DND-41 (cell line): ENCODE measurements at regions not wholly inside any gene's neighbourhood (a gene's known extent, or its start where the extent isn't known, plus 50 kb on each side); places are given as distances from the start of the nearest gene placed in this dataset.

Experiments
- ATAC-seq: fragments of 200-7000 bp; cut with Tn5 transposase; 3 replicates; pipeline ENCODE4 v1.9.1; 2021; ENCODE audit warnings: low read depth; ENCODE audit not compliant: insufficient read depth
- DNase-seq: peaks from one replicate; pipeline ENCODE4 v3.0.0-alpha.2; 2020
- H2AFZ ChIP-seq: 2 replicates; pipeline ENCODE4 v1.6.0; 2012; ENCODE audit warnings: low read depth, low read length
- H3K27ac ChIP-seq: 2 replicates; pipeline ENCODE4 v1.5.1; 2012; ENCODE audit warnings: low read length, inconsistent platforms
- H3K27me3 ChIP-seq: fragments of 200-600 bp; sonication (generic); 2 replicates; pipeline ENCODE4 v1.6.0; 2012; ENCODE audit warnings: low read length, mild to moderate bottlenecking, inconsistent platforms; ENCODE audit not compliant: insufficient read depth, poor library complexity
- H3K36me3 ChIP-seq: 2 replicates; pipeline ENCODE4 v1.5.1; 2012; ENCODE audit warnings: low read length, inconsistent platforms; ENCODE audit not compliant: insufficient read depth
- H3K4me1 ChIP-seq: 2 replicates; pipeline ENCODE4 v1.5.1; 2012; ENCODE audit warnings: mild to moderate bottlenecking, low read length; ENCODE audit not compliant: insufficient read depth
- H3K4me2 ChIP-seq: 2 replicates; pipeline ENCODE4 v1.6.0; 2012; ENCODE audit warnings: mild to moderate bottlenecking, moderate library complexity, low read length, inconsistent platforms; ENCODE audit not compliant: insufficient read depth
- H3K4me3 ChIP-seq, 2 experiments: fragments of 200-600 bp in 1 of 2; shearing (Covaris generic) in 1 of 2; 2 replicates each; pipeline ENCODE4 v1.5.1; 2012 to 2016; ENCODE audit warnings: inconsistent platforms in 2 of 2, low read length in 2 of 2, mild to moderate bottlenecking in 2 of 2, low read depth in 1 of 2, moderate library complexity in 1 of 2
- H3K79me2 ChIP-seq: 2 replicates; pipeline ENCODE4 v1.6.0; 2012; ENCODE audit warnings: low read length, inconsistent platforms; ENCODE audit not compliant: insufficient read depth
- H3K9ac ChIP-seq: 2 replicates; pipeline ENCODE4 v1.6.0; 2012; ENCODE audit warnings: low read depth, mild to moderate bottlenecking, inconsistent platforms, low read length, moderate library complexity
- H3K9me3 ChIP-seq: 2 replicates; pipeline ENCODE4 v1.5.1; 2012; ENCODE audit warnings: low read length, moderate library complexity, mild to moderate bottlenecking, inconsistent platforms; ENCODE audit not compliant: insufficient read depth, severe bottlenecking
- H4K20me1 ChIP-seq: 2 replicates; pipeline ENCODE4 v1.6.0; 2012; ENCODE audit warnings: low read length; ENCODE audit not compliant: insufficient read depth
- CTCF ChIP-seq: IDR thresholded peaks from 2 replicates; pipeline ENCODE4 v1.5.1; 2012; ENCODE audit warnings: borderline replicate concordance, low read length, moderate library complexity, mild to moderate bottlenecking; ENCODE audit not compliant: poor library complexity, severe bottlenecking; ENCODE audit errors: extremely low read depth
- EZH2 ChIP-seq: IDR thresholded peaks from 3 replicates; pipeline ENCODE4 v1.6.1; 2012; ENCODE audit warnings: borderline replicate concordance, low read depth, mild to moderate bottlenecking, moderate library complexity, low read length, inconsistent platforms; ENCODE audit not compliant: severe bottlenecking

DNA sequence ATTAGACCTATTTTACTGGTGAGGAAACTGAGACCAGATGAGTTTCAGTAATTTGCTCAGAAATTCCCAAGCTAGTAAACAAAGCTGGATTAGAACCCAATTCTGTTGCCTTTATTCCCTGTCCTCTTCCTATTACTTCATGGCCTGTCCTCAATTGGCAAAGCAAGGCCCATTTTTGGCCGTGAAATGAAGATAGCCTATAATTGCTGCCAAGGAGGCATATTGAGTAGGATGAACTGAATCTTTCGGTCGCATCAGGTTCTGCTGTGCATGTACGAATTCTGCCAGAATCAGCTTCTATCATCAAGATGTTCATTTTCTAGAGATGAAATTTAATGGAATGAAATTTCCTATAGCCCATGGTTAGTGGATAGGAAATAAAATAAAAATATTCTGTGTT is 1485.2 kb upstream of the PIK3C3 start:
- ATAC-seq (no peak), DNase-seq (no peak)
- Histone ChIP-seq H3K4me2 (no peak overlapping the region), H3K9me3 (no peaks in the 10 kb centered on the region), H3K36me3 (no peaks in the 10 kb centered on the region), H3K4me3 (no peak overlapping the region), H2AFZ (no peak overlapping the region), H3K79me2 (no peaks in the 10 kb centered on the region), H3K4me1 (no peaks in the 10 kb centered on the region), H3K9ac (no peak overlapping the region), H3K27ac (no peak overlapping the region), H4K20me1 (no peaks in the 10 kb centered on the region), H3K27me3 (no peaks in the 10 kb centered on the region)
- TF ChIP-seq CTCF (no peak), EZH2 (no peak)

DNA sequence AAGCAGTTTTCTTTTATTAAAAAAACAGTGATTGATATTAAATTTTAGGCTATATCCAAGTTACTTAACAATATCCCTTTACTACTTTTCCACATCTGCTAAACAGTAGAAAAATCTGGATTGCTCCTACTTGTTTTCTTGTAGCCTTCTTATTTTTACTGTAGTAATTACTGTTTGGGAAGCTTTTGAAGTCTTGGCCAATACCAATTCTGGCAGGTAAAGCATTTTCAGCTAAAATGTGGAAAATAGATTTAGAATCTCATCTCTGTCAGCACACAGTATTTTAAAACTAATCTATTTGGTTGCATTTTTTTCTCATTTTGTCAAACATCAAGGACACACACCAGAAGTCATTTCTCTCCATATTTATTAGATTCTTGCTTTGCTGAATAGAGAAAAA is 1485.7 kb upstream of the PIK3C3 start:
- H3K4me2 ChIP-seq = no peak overlapping the region
- no peaks in the 10 kb centered on the region for H3K36me3 ChIP-seq
- H4K20me1 ChIP-seq = no peaks in the 10 kb centered on the region
- H3K79me2 ChIP-seq = no peaks in the 10 kb centered on the region
- DNase-seq (no peak), ATAC-seq (no peak)
- no peak overlapping the region for H3K9ac ChIP-seq
- no peaks in the 10 kb centered on the region for H3K9me3 ChIP-seq
- H3K27me3 ChIP-seq = no peaks in the 10 kb centered on the region
- H3K27ac ChIP-seq = no peak overlapping the region
- H3K4me1 ChIP-seq = no peaks in the 10 kb centered on the region
- H3K4me3 ChIP-seq = no peak overlapping the region
- TF ChIP-seq EZH2 = no peak
- TF ChIP-seq CTCF = no peak
- no peak overlapping the region for H2AFZ ChIP-seq

- H2AFZ ChIP-seq = no peak overlapping the region
- TF ChIP-seq CTCF (no peak), EZH2 (no peak)
- H3K27me3 ChIP-seq = no peaks in the 10 kb centered on the region
- H3K36me3 ChIP-seq = no peaks in the 10 kb centered on the region
- H3K9me3 ChIP-seq = no peaks in the 10 kb centered on the region
- H4K20me1 ChIP-seq = no peaks in the 10 kb centered on the region
- H3K4me3 ChIP-seq = no peak overlapping the region
- H3K27ac ChIP-seq = no peak overlapping the region
- ATAC-seq = no peak
- H3K4me2 ChIP-seq = no peak overlapping the region
- no peak for DNase-seq
- H3K4me1 ChIP-seq = no peaks in the 10 kb centered on the region
- no peaks in the 10 kb centered on the region for H3K79me2 ChIP-seq
- no peak overlapping the region for H3K9ac ChIP-seq
Measured at GRCh38 chr18:40464032-40464431, 1491.0 kb upstream of the PIK3C3 start.

DNA sequence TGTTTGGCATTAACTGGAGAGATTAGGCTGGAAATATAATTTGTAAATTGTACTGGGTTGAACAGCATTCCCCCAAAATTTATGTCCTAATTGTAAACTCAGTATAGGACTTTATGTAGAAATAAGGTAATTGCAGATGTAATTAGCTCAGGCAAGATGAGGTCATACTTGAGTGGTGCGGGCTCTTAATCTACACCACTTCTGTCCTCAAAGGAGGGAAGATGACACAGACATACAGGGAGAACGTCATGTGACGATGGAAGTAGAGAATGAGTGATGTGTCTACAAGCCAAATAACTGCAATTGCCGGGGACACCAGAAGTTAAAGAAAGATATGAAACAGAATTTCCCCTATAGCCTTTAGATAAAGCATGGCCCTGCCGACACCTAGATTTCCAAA is 1501.1 kb upstream of the PIK3C3 start:
- no peaks in the 10 kb centered on the region for H3K79me2 ChIP-seq
- no peaks in the 10 kb centered on the region for H3K36me3 ChIP-seq
- no peaks in the 10 kb centered on the region for H4K20me1 ChIP-seq
- H2AFZ ChIP-seq = no peak overlapping the region
- peaks cover 17% of the 10 kb centered on the region for H3K4me1 ChIP-seq
- no peaks in the 10 kb centered on the region for H3K9me3 ChIP-seq
- ATAC-seq = no peak
- no peak overlapping the region for H3K4me2 ChIP-seq
- H3K27ac ChIP-seq = no peak overlapping the region
- no peak overlapping the region for H3K9ac ChIP-seq
- no peak for TF ChIP-seq CTCF
- no peak for TF ChIP-seq EZH2
- no peak for DNase-seq
- H3K27me3 ChIP-seq = no peaks in the 10 kb centered on the region
- H3K4me3 ChIP-seq = no peak overlapping the region
